ENCODE measurements at regions not wholly inside any gene's neighbourhood (a gene's known extent, or its start where the extent isn't known, plus 50 kb on each side); places are given as distances from the start of the nearest gene placed in this dataset.

- ATAC-seq = no peak
- TF ChIP-seq BACH2 (CRISPR knock-in tag; IDR thresholded peaks at IDR 0.05; ENCODE audit: borderline replicate concordance) = no peak
These were observed 676.6 kb upstream of the CCDC179 start for GRCh38 chr11:23536907-23537306.

GRCh38 chr11:23539556-23539955, 679.3 kb upstream of the CCDC179 start:
- no peak for TF ChIP-seq CSDC2 (CRISPR knock-in tag; IDR thresholded peaks at IDR 0.05)
- TF ChIP-seq OSR1 (CRISPR knock-in tag; IDR thresholded peaks at IDR 0.05) = no peak
- TF ChIP-seq ZC3H10 (CRISPR knock-in tag; IDR thresholded peaks at IDR 0.05) = no peak
- no peak for TF ChIP-seq TCF4 (CRISPR knock-in tag; IDR thresholded peaks at IDR 0.05; ENCODE audit: borderline replicate concordance)
- TF ChIP-seq GLIS3 (CRISPR knock-in tag; IDR thresholded peaks at IDR 0.05) = no peak
- TF ChIP-seq CSRNP3 (CRISPR knock-in tag; IDR thresholded peaks at IDR 0.05) = no peak
- no peak for TF ChIP-seq POU6F1 (CRISPR knock-in tag; IDR thresholded peaks at IDR 0.05; ENCODE audit: borderline replicate concordance, low read depth)
- no peak for TF ChIP-seq TSHZ2 (CRISPR knock-in tag; IDR thresholded peaks at IDR 0.05)
- no peak for TF ChIP-seq ZFP3 (CRISPR knock-in tag; IDR thresholded peaks at IDR 0.05)
- TF ChIP-seq TOX (CRISPR knock-in tag; IDR thresholded peaks at IDR 0.05; ENCODE audit: borderline replicate concordance) = no peak
- TF ChIP-seq ZFP30 (CRISPR knock-in tag; IDR thresholded peaks at IDR 0.05) = no peak
- TF ChIP-seq ISL1 (CRISPR knock-in tag; IDR thresholded peaks at IDR 0.05) = no peak
- no peak for TF ChIP-seq ZNF565 (CRISPR knock-in tag; conservative IDR thresholded peaks at IDR 0.05; ENCODE audit: low read depth)
- no peak for TF ChIP-seq CREB5 (CRISPR knock-in tag; IDR thresholded peaks at IDR 0.05; ENCODE audit: low read depth)
- ATAC-seq = no peak

GRCh38 chr11:23540101-23540561, 679.9 kb upstream of the CCDC179 start:
- TF ChIP-seq ZNF565 (CRISPR knock-in tag; conservative IDR thresholded peaks at IDR 0.05; ENCODE audit: low read depth) (no peak), ZNF70 (CRISPR knock-in tag; IDR thresholded peaks at IDR 0.05) (no peak), CREB5 (CRISPR knock-in tag; IDR thresholded peaks at IDR 0.05; ENCODE audit: low read depth) (no peak), PATZ1 (CRISPR knock-in tag; IDR thresholded peaks at IDR 0.05; ENCODE audit: borderline replicate concordance) (no peak), RARB (CRISPR knock-in tag; IDR thresholded peaks at IDR 0.05) (no peak), PPARA (CRISPR knock-in tag; IDR thresholded peaks at IDR 0.05; ENCODE audit: borderline replicate concordance) (no peak), BACH2 (CRISPR knock-in tag; IDR thresholded peaks at IDR 0.05; ENCODE audit: borderline replicate concordance) (no peak), TCF4 (CRISPR knock-in tag; IDR thresholded peaks at IDR 0.05; ENCODE audit: borderline replicate concordance) (no peak), ISL1 (CRISPR knock-in tag; IDR thresholded peaks at IDR 0.05) (no peak), ZFP3 (CRISPR knock-in tag; IDR thresholded peaks at IDR 0.05) (no peak), CSRNP3 (CRISPR knock-in tag; IDR thresholded peaks at IDR 0.05) (no peak), ZNF8 (CRISPR knock-in tag; IDR thresholded peaks at IDR 0.05) (no peak), ZFP30 (CRISPR knock-in tag; IDR thresholded peaks at IDR 0.05) (no peak), ARNTL (CRISPR knock-in tag; IDR thresholded peaks at IDR 0.05; ENCODE audit: borderline replicate concordance, low read depth) (no peak), GLIS3 (CRISPR knock-in tag; IDR thresholded peaks at IDR 0.05) (no peak), SNAI2 (CRISPR knock-in tag; IDR thresholded peaks at IDR 0.05) (no peak), CSDC2 (CRISPR knock-in tag; IDR thresholded peaks at IDR 0.05) (no peak), TSHZ2 (CRISPR knock-in tag; IDR thresholded peaks at IDR 0.05) (no peak)
- ATAC-seq = peak; percentile 94
